IMR-90 (cell line): ENCODE measurements at regions not wholly inside any gene's neighbourhood (a gene's known extent, or its start where the extent isn't known, plus 50 kb on each side); places are given as distances from the start of the nearest gene placed in this dataset.

Source experiments
- ATAC-seq: fragments of 200-7000 bp; cut with Tn5 transposase; 2 replicates; pipeline ENCODE4 v1.9.1; 2020; ENCODE audit warnings: low read depth, mild to moderate bottlenecking, moderate library complexity
- BruUV-seq: library from RNA; stranded (reverse); fragments of 400-500 nt; replicated peaks from 2 replicates; lab custom pipeline; 2021; lab: Mats Ljungman, UMichigan
- CTCF ChIA-PET: fragments of 300-600 bp; formaldehyde crosslinking; extraction: SDS; loops from one replicate; lab custom pipeline; 2021; ENCODE audit warnings: antibody characterized with exemption; lab: Yijun Ruan, JAX
- POLR2A ChIA-PET: fragments of 300-600 bp; sonication (Branson Sonifier 250); formaldehyde crosslinking; loops from one replicate; lab custom pipeline; 2022; ENCODE audit warnings: antibody characterized with exemption; ENCODE audit not compliant: unreplicated experiment; lab: Charles Lee
- DNase-seq: peaks from one replicate; pipeline ENCODE4 v3.0.0; 2013
- H2AFZ ChIP-seq: replicated peaks from 2 replicates; pipeline ENCODE3; 2013; ENCODE audit warnings: low read length, mild to moderate bottlenecking; ENCODE audit not compliant: poor library complexity
- H2AK5ac ChIP-seq: 2 replicates; pipeline ENCODE4 v1.6.1; 2013; ENCODE audit warnings: low read depth, low read length, inconsistent platforms
- H2AK9ac ChIP-seq: replicated peaks from 2 replicates; pipeline ENCODE3; 2013; ENCODE audit warnings: mild to moderate bottlenecking, low read depth, low read length, moderate library complexity; ENCODE audit not compliant: poor library complexity
- H2BK120ac ChIP-seq: 2 replicates; pipeline ENCODE4 v1.6.1; 2013; ENCODE audit warnings: low read depth, low read length, inconsistent platforms
- H2BK15ac ChIP-seq: 3 replicates; pipeline ENCODE4 v1.6.1; 2013; ENCODE audit warnings: low read depth, low read length, inconsistent platforms
- H2BK20ac ChIP-seq: 2 replicates; pipeline ENCODE4 v1.6.1; 2013; ENCODE audit warnings: low read depth, mild to moderate bottlenecking, inconsistent platforms, low read length, moderate library complexity
- H2BK5ac ChIP-seq: 2 replicates; pipeline ENCODE4 v1.6.1; 2013; ENCODE audit warnings: mild to moderate bottlenecking, low read depth, low read length, inconsistent platforms; ENCODE audit not compliant: poor library complexity, severe bottlenecking
- H3K14ac ChIP-seq: replicated peaks from 2 replicates; pipeline ENCODE4 v1.6.1; 2013; ENCODE audit warnings: low read depth, low read length, inconsistent platforms
- H3K18ac ChIP-seq: 2 replicates; pipeline ENCODE4 v1.6.1; 2013; ENCODE audit warnings: low read depth, low read length, control low read depth
- H3K23ac ChIP-seq: 2 replicates; pipeline ENCODE4 v1.6.1; 2013; ENCODE audit warnings: low read depth, low read length, inconsistent platforms
- H3K27ac ChIP-seq: 2 replicates; pipeline ENCODE4 v1.5.1; 2013; ENCODE audit warnings: mild to moderate bottlenecking, control low read depth, low read length; ENCODE audit not compliant: insufficient read depth
- H3K27me3 ChIP-seq: 2 replicates; pipeline ENCODE4 v1.6.1; 2013; ENCODE audit warnings: low read length; ENCODE audit not compliant: control insufficient read depth, insufficient read depth
- H3K36me3 ChIP-seq: 2 replicates; pipeline ENCODE4 v1.6.1; 2013; ENCODE audit warnings: low read length, mixed read lengths; ENCODE audit not compliant: control insufficient read depth, insufficient read depth
- H3K4ac ChIP-seq: 2 replicates; pipeline ENCODE4 v1.6.1; 2013; ENCODE audit warnings: low read depth, low read length, inconsistent platforms
- H3K4me1 ChIP-seq: 2 replicates; pipeline ENCODE4 v1.6.1; 2013; ENCODE audit warnings: low read length, mixed read lengths; ENCODE audit not compliant: control insufficient read depth, insufficient read depth
- H3K4me2 ChIP-seq: 2 replicates; pipeline ENCODE4 v1.6.1; 2013; ENCODE audit warnings: low read depth, mild to moderate bottlenecking, control low read depth, low read length, moderate library complexity
- H3K4me3 ChIP-seq: 2 replicates; pipeline ENCODE4 v1.5.1; 2013; ENCODE audit warnings: low read depth, mild to moderate bottlenecking, control low read depth, low read length, moderate library complexity; ENCODE audit not compliant: insufficient read depth
- H3K56ac ChIP-seq: 2 replicates; pipeline ENCODE4 v1.6.1; 2013; ENCODE audit warnings: low read length, inconsistent platforms; ENCODE audit not compliant: insufficient read depth; ENCODE audit errors: extremely low read depth
- H3K79me1 ChIP-seq, 2 experiments: 2 replicates each; pipeline ENCODE4 v1.6.1; 2013; ENCODE audit warnings: low read length in 2 of 2, inconsistent platforms in 1 of 2, low read depth in 1 of 2
- H3K9ac ChIP-seq: 2 replicates; pipeline ENCODE4 v1.6.1; 2013; ENCODE audit warnings: low read depth, low read length, control low read depth
- H3K9me1 ChIP-seq: 2 replicates; pipeline ENCODE4 v1.6.1; 2013; ENCODE audit warnings: low read length, inconsistent platforms; ENCODE audit not compliant: insufficient read depth
- H3K9me3 ChIP-seq: 2 replicates; pipeline ENCODE4 v1.6.1; 2013; ENCODE audit warnings: low read length; ENCODE audit not compliant: control insufficient read depth, insufficient read depth
- H4K20me1 ChIP-seq: 2 replicates; pipeline ENCODE4 v1.6.1; 2013; ENCODE audit warnings: low read length, inconsistent platforms; ENCODE audit not compliant: insufficient read depth
- H4K5ac ChIP-seq: 2 replicates; pipeline ENCODE4 v1.6.1; 2013; ENCODE audit warnings: mild to moderate bottlenecking, low read depth, low read length, control low read depth
- H4K8ac ChIP-seq, 2 experiments: 2 replicates each; pipeline ENCODE4 v1.6.1; 2013; ENCODE audit warnings: low read depth in 2 of 2, low read length in 2 of 2, control low read depth in 1 of 2, inconsistent platforms in 1 of 2
- H4K91ac ChIP-seq: 2 replicates; pipeline ENCODE4 v1.6.1; 2013; ENCODE audit warnings: low read depth, low read length, inconsistent platforms; ENCODE audit not compliant: insufficient read depth
- BHLHE40 ChIP-seq: fragments of 150-350 bp; IDR thresholded peaks from 2 replicates; pipeline ENCODE4 v1.6.1; 2016; ENCODE audit warnings: mild to moderate bottlenecking, low read depth, low read length
- POLR2A ChIP-seq: IDR thresholded peaks from 2 replicates; pipeline ENCODE4 v1.6.1; 2012; ENCODE audit warnings: mild to moderate bottlenecking, low read depth, low read length
- RCOR1 ChIP-seq: IDR thresholded peaks from 2 replicates; pipeline ENCODE4 v1.6.1; 2012; ENCODE audit warnings: mild to moderate bottlenecking, low read length, improper control_type of control experiment; ENCODE audit not compliant: insufficient replicate concordance
- SMC3 ChIP-seq: fragments of 150-350 bp; IDR thresholded peaks from 2 replicates; pipeline ENCODE4 v1.6.1; 2016; ENCODE audit warnings: low read depth, mild to moderate bottlenecking, antibody characterized with exemption, low read length, moderate library complexity
- WGBS, 2 experiments: methylation state at CpG; one replicate each; pipeline versions ENCODE4 v1.1.5 to v1.1.7; 2013; ENCODE audit warnings: missing lambda C conversion rate in 2 of 2; ENCODE audit not compliant: insufficient read length in 1 of 2; ENCODE audit errors: extremely low coverage in 2 of 2; 5-methylcytosine and 5-hydroxymethylcytosine counted together
- dilution Hi-C: fragments of 300-500 bp; cut with HindIII; formaldehyde crosslinking; loops from one replicate; pipeline ENCODE4 v1.14.3; 2018; ENCODE audit warnings: low sequenced_read_pairs; ENCODE audit not compliant: unreplicated experiment
- in situ Hi-C: fragments of 300-500 bp; cut with MboI; formaldehyde crosslinking; loops from 3 replicates; pipeline ENCODE4 v1.14.3; 2019; ENCODE audit warnings: low sequenced_read_pairs, inconsistent platforms, mixed read lengths
- intact Hi-C: fragments of 100-400 bp; cut with micrococcal nuclease; formaldehyde crosslinking; loops from 2 replicates; pipeline ENCODE4 v1.10.0; 2022
- TF ChIP-seq, protein P1 (sequence below): fragments of 150-350 bp; IDR thresholded peaks from 2 replicates; pipeline ENCODE4 v1.6.1; 2017; ENCODE audit warnings: mild to moderate bottlenecking, antibody characterized with exemption, low read length, low read depth
- TF ChIP-seq, protein P2 (sequence below): conservative IDR thresholded peaks from 2 replicates; pipeline ENCODE4 v1.5.1; 2012; ENCODE audit warnings: mild to moderate bottlenecking, low read depth, low read length, improper control_type of control experiment

DNA sequence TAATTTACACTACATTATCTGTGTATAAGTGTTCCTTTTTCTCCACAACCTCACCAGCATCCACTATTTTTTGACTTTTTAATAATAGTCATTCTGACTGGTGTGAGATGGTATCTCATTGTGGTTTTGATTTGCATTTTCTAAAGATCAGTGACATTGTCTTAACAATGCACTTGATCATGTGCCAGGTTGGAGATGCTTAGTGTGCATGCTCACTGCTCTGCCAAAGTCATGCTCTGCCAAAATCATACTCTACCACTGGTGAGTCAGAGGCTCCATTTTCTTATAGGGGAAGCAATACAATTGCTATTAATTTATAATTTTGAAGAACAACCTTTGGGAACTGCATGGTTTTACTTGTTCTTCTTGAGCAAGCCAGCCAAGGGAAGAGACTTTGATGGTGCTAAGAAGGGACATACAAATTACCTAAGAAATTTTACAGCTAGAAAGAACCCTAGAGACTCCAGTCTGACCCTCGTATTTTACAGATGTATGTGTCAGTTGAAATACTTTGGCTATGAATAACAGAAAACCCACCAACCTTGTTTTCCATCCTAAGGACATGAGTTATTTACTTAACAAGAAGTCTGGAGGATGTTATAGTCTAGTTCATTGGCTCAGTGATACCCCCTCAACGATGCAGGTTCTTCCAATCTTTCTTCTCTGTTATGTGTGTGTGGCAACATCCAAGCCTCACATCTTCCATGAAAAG, 368.9 kb downstream of the DDX10 start:
- Histone ChIP-seq H3K23ac (no peak overlapping the region), H4K5ac (no peak overlapping the region), H4K20me1 (no peaks in the 10 kb centered on the region), H2BK120ac (0 out of 2 replicates have a peak overlapping the region, but pooled peaks have one; percentile 0), H2AK9ac (no peak overlapping the region), H2BK15ac (no peak overlapping the region), H3K4me1 (peaks cover 4% of the 10 kb centered on the region), H3K18ac (peak overlapping the region; percentile 28; the same call in 1 of the 2 replicates), H3K56ac (no peak overlapping the region), H2AK5ac (no peak overlapping the region), H2BK20ac (no peak overlapping the region), H4K8ac (peak overlapping the region in 1 of 2 experiments; percentile 35; a peak in 2 of 4 replicates), H3K4me3 (no peak overlapping the region), H3K36me3 (no peaks in the 10 kb centered on the region), H3K79me1 (no peaks in the 10 kb centered on the region), H2AFZ (no peak overlapping the region), H4K91ac (no peak overlapping the region), H3K9me3 (no peaks in the 10 kb centered on the region), H3K4me2 (no peak overlapping the region), H3K27ac (no peak overlapping the region), H3K4ac (no peak overlapping the region), H3K14ac (no peak overlapping the region; the same call in 1 of the 2 replicates), H2BK5ac (peak overlapping the region; percentile 29), H3K9me1 (no peaks in the 10 kb centered on the region; the same call in 1 of the 2 replicates), H3K27me3 (no peaks in the 10 kb centered on the region), H3K9ac (no peak overlapping the region)
- POLR2A ChIA-PET: no interaction called here
- intact Hi-C loops (no loop called here), in situ Hi-C loops (no loop called here), dilution Hi-C loops (no loop called here)
- ATAC-seq (no peak; the same call in 1 of the 2 replicates), DNase-seq (peak; percentile 89)
- WGBS, 2 experiments: no CpG with 5 or more reads among the region's 2 CpGs
- BruUV-seq: no TSS peak
- CTCF ChIA-PET: no interaction called here
- TF ChIP-seq, protein P1, sequence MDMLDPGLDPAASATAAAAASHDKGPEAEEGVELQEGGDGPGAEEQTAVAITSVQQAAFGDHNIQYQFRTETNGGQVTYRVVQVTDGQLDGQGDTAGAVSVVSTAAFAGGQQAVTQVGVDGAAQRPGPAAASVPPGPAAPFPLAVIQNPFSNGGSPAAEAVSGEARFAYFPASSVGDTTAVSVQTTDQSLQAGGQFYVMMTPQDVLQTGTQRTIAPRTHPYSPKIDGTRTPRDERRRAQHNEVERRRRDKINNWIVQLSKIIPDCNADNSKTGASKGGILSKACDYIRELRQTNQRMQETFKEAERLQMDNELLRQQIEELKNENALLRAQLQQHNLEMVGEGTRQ: no peak
- peak; percentile 54; the same call in 1 of the 2 replicates for TF ChIP-seq BHLHE40
- TF ChIP-seq POLR2A: no peak
- TF ChIP-seq SMC3: no peak
- no peak for TF ChIP-seq RCOR1
- TF ChIP-seq, protein P2, sequence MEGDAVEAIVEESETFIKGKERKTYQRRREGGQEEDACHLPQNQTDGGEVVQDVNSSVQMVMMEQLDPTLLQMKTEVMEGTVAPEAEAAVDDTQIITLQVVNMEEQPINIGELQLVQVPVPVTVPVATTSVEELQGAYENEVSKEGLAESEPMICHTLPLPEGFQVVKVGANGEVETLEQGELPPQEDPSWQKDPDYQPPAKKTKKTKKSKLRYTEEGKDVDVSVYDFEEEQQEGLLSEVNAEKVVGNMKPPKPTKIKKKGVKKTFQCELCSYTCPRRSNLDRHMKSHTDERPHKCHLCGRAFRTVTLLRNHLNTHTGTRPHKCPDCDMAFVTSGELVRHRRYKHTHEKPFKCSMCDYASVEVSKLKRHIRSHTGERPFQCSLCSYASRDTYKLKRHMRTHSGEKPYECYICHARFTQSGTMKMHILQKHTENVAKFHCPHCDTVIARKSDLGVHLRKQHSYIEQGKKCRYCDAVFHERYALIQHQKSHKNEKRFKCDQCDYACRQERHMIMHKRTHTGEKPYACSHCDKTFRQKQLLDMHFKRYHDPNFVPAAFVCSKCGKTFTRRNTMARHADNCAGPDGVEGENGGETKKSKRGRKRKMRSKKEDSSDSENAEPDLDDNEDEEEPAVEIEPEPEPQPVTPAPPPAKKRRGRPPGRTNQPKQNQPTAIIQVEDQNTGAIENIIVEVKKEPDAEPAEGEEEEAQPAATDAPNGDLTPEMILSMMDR: no peak
